ENCODE measurements at regions not wholly inside any gene's neighbourhood (a gene's known extent, or its start where the extent isn't known, plus 50 kb on each side); places are given as distances from the start of the nearest gene placed in this dataset.

DNA sequence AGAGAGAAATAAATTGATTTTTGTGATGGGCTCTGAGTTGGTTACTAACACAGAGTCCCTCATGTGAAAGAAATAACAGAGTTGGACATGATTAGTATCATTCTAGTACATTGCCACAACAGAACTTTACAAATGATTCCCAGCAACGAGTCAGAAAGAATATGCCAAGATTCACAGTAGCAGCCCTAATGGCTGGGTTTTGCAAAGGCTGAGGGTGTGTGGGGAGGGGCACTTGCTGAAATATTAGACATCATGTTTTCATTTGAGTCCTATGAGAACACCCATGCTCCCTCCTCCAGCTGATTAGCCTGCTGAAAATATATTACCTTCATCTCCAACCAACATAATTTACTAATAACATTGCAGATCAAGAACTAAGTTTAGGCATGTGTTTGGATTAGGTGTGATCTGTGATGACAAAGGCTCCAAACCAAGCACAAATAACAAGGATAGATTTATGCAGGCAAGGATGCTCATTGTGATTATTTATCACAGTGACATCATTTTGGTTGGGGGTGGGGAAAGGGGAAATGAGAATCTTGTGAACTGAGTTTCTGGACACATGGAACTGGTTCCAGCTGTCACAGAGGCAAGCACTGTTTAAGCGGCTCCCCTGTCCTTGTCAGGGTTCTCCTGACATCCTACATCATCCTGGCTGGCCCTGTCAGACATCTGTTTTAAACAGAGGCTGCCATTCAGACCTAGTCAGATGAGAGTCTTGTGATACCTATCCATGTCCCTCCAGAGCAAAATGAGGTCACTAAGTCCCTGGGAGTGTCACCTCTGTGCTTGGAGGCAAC lies 205.8 kb upstream of the NCKAP5 start:
- no peak for ATAC-seq
- H3K27ac ChIP-seq, result no peak overlapping the region
- intact Hi-C loops (cut with DNase I), result loop anchor here in 1 of 2 donors (10.0 kb wide), 1 partner anchor 199 kb away; no protein-coding TSS in a partner anchor

DNA sequence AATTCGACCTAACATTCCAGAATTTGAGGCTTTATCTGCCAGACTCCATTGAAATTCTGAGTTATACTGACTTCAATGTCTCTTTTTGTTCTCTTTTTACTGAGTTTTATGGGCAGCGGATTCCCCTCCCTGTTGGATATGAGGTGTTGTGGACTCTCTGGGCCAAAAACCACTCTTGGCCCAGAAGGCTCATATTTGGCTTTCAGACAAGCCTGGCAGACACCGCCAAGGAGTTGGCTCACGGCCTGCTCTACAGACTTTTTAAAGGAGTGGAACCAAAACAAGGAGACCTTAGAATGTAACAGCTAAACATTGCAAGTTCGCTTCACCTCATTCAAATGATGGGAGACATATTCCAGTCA lies 206.4 kb upstream of the NCKAP5 start:
- no peak overlapping the region for H3K27ac ChIP-seq
- ATAC-seq (no peak), DNase-seq (no peak)
- H3K4me3 ChIP-seq, result no peak overlapping the region
- H3K4me1 ChIP-seq, result peaks cover 0 to 19% (median 6%) of the 10 kb centered on the region in 4 donors
- WGBS (ENCODE audit: insufficient coverage, low coverage, low lambda C conversion rate, missing lambda C conversion rate), result 53% methylated on average over 5 of the region's 5 CpGs
- no peaks in the 10 kb centered on the region for H3K27me3 ChIP-seq
- H3K9me3 ChIP-seq, result no peaks in the 10 kb centered on the region
- no peaks in the 10 kb centered on the region for H3K36me3 ChIP-seq
- TF ChIP-seq, protein P1, sequence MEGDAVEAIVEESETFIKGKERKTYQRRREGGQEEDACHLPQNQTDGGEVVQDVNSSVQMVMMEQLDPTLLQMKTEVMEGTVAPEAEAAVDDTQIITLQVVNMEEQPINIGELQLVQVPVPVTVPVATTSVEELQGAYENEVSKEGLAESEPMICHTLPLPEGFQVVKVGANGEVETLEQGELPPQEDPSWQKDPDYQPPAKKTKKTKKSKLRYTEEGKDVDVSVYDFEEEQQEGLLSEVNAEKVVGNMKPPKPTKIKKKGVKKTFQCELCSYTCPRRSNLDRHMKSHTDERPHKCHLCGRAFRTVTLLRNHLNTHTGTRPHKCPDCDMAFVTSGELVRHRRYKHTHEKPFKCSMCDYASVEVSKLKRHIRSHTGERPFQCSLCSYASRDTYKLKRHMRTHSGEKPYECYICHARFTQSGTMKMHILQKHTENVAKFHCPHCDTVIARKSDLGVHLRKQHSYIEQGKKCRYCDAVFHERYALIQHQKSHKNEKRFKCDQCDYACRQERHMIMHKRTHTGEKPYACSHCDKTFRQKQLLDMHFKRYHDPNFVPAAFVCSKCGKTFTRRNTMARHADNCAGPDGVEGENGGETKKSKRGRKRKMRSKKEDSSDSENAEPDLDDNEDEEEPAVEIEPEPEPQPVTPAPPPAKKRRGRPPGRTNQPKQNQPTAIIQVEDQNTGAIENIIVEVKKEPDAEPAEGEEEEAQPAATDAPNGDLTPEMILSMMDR (IDR thresholded peaks at IDR 0.05), result no peak
- no peak for TF ChIP-seq POLR2A (IDR thresholded peaks at IDR 0.05)
- intact Hi-C loops (cut with DNase I), result loop anchor here in 1 of 2 donors (10.0 kb wide), 1 partner anchor 200 kb away; no protein-coding TSS in a partner anchor

More for the DNA sequence above, 205.8 kb upstream of the NCKAP5 start:
- no peak overlapping the region for H3K4me3 ChIP-seq
- peaks cover 0 to 19% (median 6%) of the 10 kb centered on the region in 4 donors for H3K4me1 ChIP-seq
- TF ChIP-seq, protein P1 (IDR thresholded peaks at IDR 0.05), result no peak
- no peak for TF ChIP-seq POLR2A (IDR thresholded peaks at IDR 0.05)
- no peaks in the 10 kb centered on the region for H3K9me3 ChIP-seq
- H3K27me3 ChIP-seq, result no peaks in the 10 kb centered on the region
- no peaks in the 10 kb centered on the region for H3K36me3 ChIP-seq
- 40% methylated on average over 1 of the region's 2 CpGs for WGBS (ENCODE audit: insufficient coverage, low coverage, low lambda C conversion rate, missing lambda C conversion rate)
- DNase-seq, result no peak

GRCh38 chr2:133776936-133777573 lies 208.8 kb upstream of the NCKAP5 start:
- WGBS (ENCODE audit: insufficient coverage, low coverage, low lambda C conversion rate, missing lambda C conversion rate), result 59% methylated on average over 3 of the region's 8 CpGs
- intact Hi-C loops (cut with DNase I), result loop anchor here in 1 of 2 donors (10.0 kb wide), 1 partner anchor 202 kb away; no protein-coding TSS in a partner anchor
- peak overlapping the region; percentile 21 to 73 (median 72) for H3K27ac ChIP-seq

DNA sequence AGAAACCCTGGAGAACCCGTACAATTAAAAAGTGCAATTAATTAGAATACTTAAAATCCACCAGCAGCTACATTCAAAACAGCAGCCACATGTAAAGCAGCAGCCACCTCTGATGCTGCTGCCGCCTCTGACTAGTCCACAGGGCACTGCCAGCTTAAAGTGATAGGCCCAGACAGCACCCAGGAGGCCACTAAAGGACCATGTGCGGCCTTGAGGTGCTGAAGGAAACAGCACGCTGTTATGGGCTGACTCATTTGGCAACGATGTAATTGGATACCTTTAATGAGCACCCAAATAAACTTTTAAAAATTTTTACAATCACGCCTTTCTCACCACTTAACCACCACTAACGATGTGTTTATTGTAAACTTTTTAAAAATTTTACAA lies 209.3 kb upstream of the NCKAP5 start:
- Histone ChIP-seq H3K4me3 (no peak overlapping the region), H3K27me3 (no peaks in the 10 kb centered on the region), H3K9me3 (no peaks in the 10 kb centered on the region), H3K36me3 (no peaks in the 10 kb centered on the region), H3K27ac (peak overlapping the region in 2 of 3 donors; percentile 72 to 73), H3K4me1 (peaks cover 0 to 19% (median 6%) of the 10 kb centered on the region in 4 donors)
- DNase-seq, result peak in 1 of 3 donors; percentile 24
- TF ChIP-seq, protein P1 (IDR thresholded peaks at IDR 0.05), result no peak
- TF ChIP-seq POLR2A (IDR thresholded peaks at IDR 0.05), result no peak
- intact Hi-C loops (cut with DNase I), result loop anchor here in 1 of 2 donors (10.0 kb wide), 1 partner anchor 203 kb away; no protein-coding TSS in a partner anchor
- peak; percentile 54 to 69 (median 68) for ATAC-seq
- WGBS (ENCODE audit: insufficient coverage, low coverage, low lambda C conversion rate, missing lambda C conversion rate), result 53% methylated on average over 7 of the region's 7 CpGs

More at GRCh38 chr2:133776936-133777573, 208.8 kb upstream of the NCKAP5 start:
- ATAC-seq (peak; percentile 86 to 92 (median 90)), DNase-seq (peak; percentile 28 to 83 (median 74))
- Histone ChIP-seq H3K4me3 (no peak overlapping the region), H3K36me3 (no peaks in the 10 kb centered on the region), H3K4me1 (peaks cover 0 to 19% (median 6%) of the 10 kb centered on the region in 4 donors), H3K9me3 (no peaks in the 10 kb centered on the region), H3K27me3 (no peaks in the 10 kb centered on the region)
- TF ChIP-seq, protein P1 (IDR thresholded peaks at IDR 0.05), result no peak
- no peak for TF ChIP-seq POLR2A (IDR thresholded peaks at IDR 0.05)

Data from right lobe of liver (tissue), 6 donors.